SK-N-SH (cell line): ENCODE measurements at regions not wholly inside any gene's neighbourhood (a gene's known extent, or its start where the extent isn't known, plus 50 kb on each side); places are given as distances from the start of the nearest gene placed in this dataset.
A peak's percentile ranks its signal among the peaks of the same experiment; 100 is the strongest.

Experiments used
- CTCF ChIA-PET: fragments of 300-600, 350-600 bp; formaldehyde crosslinking; extraction: SDS; loops from one replicate; lab custom pipeline; 2021; lab: Yijun Ruan, JAX
- POLR2A ChIA-PET: fragments of 350-600 bp; sonication (Branson Sonifier 250); formaldehyde crosslinking; extraction: SDS; loops from one replicate; lab custom pipeline; 2020; ENCODE audit warnings: antibody characterized with exemption, inconsistent platforms; lab: Yijun Ruan, JAX
- DNase-seq: peaks from one replicate; pipeline ENCODE4 v3.0.0; 2012
- H2AFZ ChIP-seq: fragments of 200-600 bp; sonication (generic); 2 replicates; pipeline ENCODE4 v1.8.1; 2016; ENCODE audit warnings: antibody characterized with exemption, mild to moderate bottlenecking, low read depth
- H3F3A ChIP-seq: fragments of 200-600 bp; sonication (generic); replicated peaks from 2 replicates; pipeline ENCODE3; 2016; ENCODE audit warnings: antibody characterized with exemption, mild to moderate bottlenecking; ENCODE audit not compliant: insufficient read depth
- H3K27ac ChIP-seq, 2 experiments: fragments of 200-500 bp in 1 of 2; fragments of 200-600 bp in 1 of 2; sonication (Bioruptor generic) in 1 of 2; sonication (generic), shearing (Covaris generic) in 1 of 2; 2 replicates each; pipeline versions ENCODE4 v1.5.1 to v1.6.1; 2014 to 2016; ENCODE audit warnings: low read depth in 2 of 2, inconsistent platforms in 1 of 2, low read length in 1 of 2, mild to moderate bottlenecking in 1 of 2, mixed read lengths in 1 of 2
- H3K27me3 ChIP-seq: fragments of 200-600 bp; sonication (generic), shearing (Covaris generic); 2 replicates; pipeline ENCODE4 v1.6.1; 2016; ENCODE audit warnings: mixed run types; ENCODE audit not compliant: insufficient read depth
- H3K36me3 ChIP-seq, 2 experiments: fragments of 200-500 bp in 1 of 2; fragments of 200-600 bp in 1 of 2; sonication (Bioruptor generic) in 1 of 2; sonication (generic) in 1 of 2; replicated peaks in 1 of 2; 2 replicates each; pipeline versions ENCODE3 to v1.5.1; 2014 to 2016; ENCODE audit warnings: low read length in 1 of 2, mild to moderate bottlenecking in 1 of 2; ENCODE audit not compliant: insufficient read depth in 2 of 2, control insufficient read depth in 1 of 2
- H3K4me1 ChIP-seq, 2 experiments: fragments of 200-500 bp in 1 of 2; fragments of 200-600 bp in 1 of 2; sonication (Bioruptor generic) in 1 of 2; sonication (generic), shearing (Covaris generic) in 1 of 2; 2 replicates each; pipeline versions ENCODE4 v1.5.1 to v1.6.1; 2014 to 2016; ENCODE audit warnings: low read depth in 1 of 2, low read length in 1 of 2, mixed run types in 1 of 2; ENCODE audit not compliant: insufficient read depth in 2 of 2, control insufficient read depth in 1 of 2
- H3K4me2 ChIP-seq: fragments of 200-600 bp; sonication (generic), shearing (Covaris generic); 2 replicates; pipeline ENCODE4 v1.6.1; 2017; ENCODE audit warnings: mixed run types
- H3K4me3 ChIP-seq, 2 experiments: fragments of 200-500 bp in 1 of 2; fragments of 200-600 bp in 1 of 2; sonication (Bioruptor generic) in 1 of 2; sonication (generic), shearing (Covaris generic) in 1 of 2; 2 replicates each; pipeline versions ENCODE4 v1.5.1 to v1.8.1; 2014 to 2016; ENCODE audit warnings: low read depth in 2 of 2, inconsistent platforms in 1 of 2, low read length in 1 of 2, mild to moderate bottlenecking in 1 of 2, mixed read lengths in 1 of 2, moderate library complexity in 1 of 2
- H3K79me2 ChIP-seq: fragments of 200-600 bp; sonication (generic); 2 replicates; pipeline ENCODE4 v1.8.1; 2017; ENCODE audit warnings: mild to moderate bottlenecking; ENCODE audit not compliant: insufficient read depth
- H3K9ac ChIP-seq: fragments of 200-600 bp; sonication (generic); 2 replicates; pipeline ENCODE4 v1.6.1; 2017; ENCODE audit warnings: mixed run types
- H3K9me2 ChIP-seq: fragments of 200-600 bp; sonication (generic); 2 replicates; pipeline ENCODE4 v1.6.1; 2017; ENCODE audit warnings: mixed run types
- H3K9me3 ChIP-seq: fragments of 200-600 bp; sonication (generic); 2 replicates; pipeline ENCODE4 v1.6.1; 2017; ENCODE audit warnings: mixed run types, mild to moderate bottlenecking, moderate library complexity
- H4K20me1 ChIP-seq: fragments of 200-600 bp; sonication (generic); 2 replicates; pipeline ENCODE4 v1.6.1; 2017; ENCODE audit warnings: mild to moderate bottlenecking, mixed run types; ENCODE audit not compliant: insufficient read depth
- CHD2 ChIP-seq: fragments of 150-350 bp; IDR thresholded peaks from 2 replicates; pipeline ENCODE4 v1.6.1; 2018; ENCODE audit warnings: low read length; ENCODE audit not compliant: partially characterized antibody
- ELF1 ChIP-seq: IDR thresholded peaks from 2 replicates; pipeline ENCODE4 v1.4.0; 2012
- EP300 ChIP-seq, 2 experiments: IDR thresholded peaks; 2 replicates each; pipeline versions ENCODE4 v1.4.0 to v1.6.1; 2012; ENCODE audit warnings: borderline replicate concordance in 1 of 2, low read depth in 1 of 2, low read length in 1 of 2
- EZH2phosphoT487 ChIP-seq: fragments of 200-600 bp; sonication (generic); IDR thresholded peaks from 2 replicates; pipeline ENCODE4 v1.6.1; 2017; ENCODE audit warnings: low read depth, mixed run types, mild to moderate bottlenecking, antibody characterized with exemption, moderate library complexity, borderline replicate concordance
- GABPA ChIP-seq: IDR thresholded peaks from 2 replicates; pipeline ENCODE4 v1.4.0; 2012; ENCODE audit warnings: low read depth, mild to moderate bottlenecking
- GATA2 ChIP-seq: sonication (generic); formaldehyde crosslinking; IDR thresholded peaks from 2 replicates; pipeline ENCODE4 v1.5.0; 2020; ENCODE audit warnings: mild to moderate bottlenecking, missing genetic modification reagents
- JUND ChIP-seq: IDR thresholded peaks from 2 replicates; pipeline ENCODE4 v1.4.0; 2012
- MAX ChIP-seq: IDR thresholded peaks from 2 replicates; pipeline ENCODE4 v1.4.0; 2012; ENCODE audit warnings: low read depth
- MEF2A ChIP-seq: IDR thresholded peaks from 2 replicates; pipeline ENCODE4 v1.4.0; 2012; ENCODE audit warnings: low read depth, borderline replicate concordance
- MXI1 ChIP-seq: IDR thresholded peaks from 2 replicates; pipeline ENCODE4 v1.6.1; 2012; ENCODE audit warnings: mild to moderate bottlenecking, low read depth, low read length, improper control_type of control experiment
- NRF1 ChIP-seq: IDR thresholded peaks from 2 replicates; pipeline ENCODE4 v1.6.1; 2012; ENCODE audit warnings: low read depth, mild to moderate bottlenecking, low read length
- RAD21 ChIP-seq: IDR thresholded peaks from 2 replicates; pipeline ENCODE4 v1.6.1; 2012; ENCODE audit warnings: mild to moderate bottlenecking, low read length
- RCOR1 ChIP-seq: fragments of 150-350 bp; IDR thresholded peaks from 2 replicates; pipeline ENCODE4 v1.6.1; 2017; ENCODE audit warnings: antibody characterized with exemption, low read length
- SIN3A ChIP-seq: IDR thresholded peaks from 2 replicates; pipeline ENCODE4 v1.6.1; 2012; ENCODE audit warnings: low read depth, mild to moderate bottlenecking, low read length, moderate library complexity, borderline replicate concordance
- SMC3 ChIP-seq: IDR thresholded peaks from 2 replicates; pipeline ENCODE4 v1.6.1; 2012; ENCODE audit warnings: low read depth, low read length, improper control_type of control experiment
- TAF1 ChIP-seq: IDR thresholded peaks from 2 replicates; pipeline ENCODE4 v1.6.1; 2012; ENCODE audit warnings: low read depth, mild to moderate bottlenecking, low read length, moderate library complexity, borderline replicate concordance
- YY1 ChIP-seq: IDR thresholded peaks from 2 replicates; pipeline ENCODE4 v1.4.0; 2012; ENCODE audit warnings: low read depth, mild to moderate bottlenecking
- WGBS: methylation state at CpG from one replicate; pipeline ENCODE4 v1.1.6; 2017; ENCODE audit warnings: low lambda C conversion rate; 5-methylcytosine and 5-hydroxymethylcytosine counted together
- TF ChIP-seq, protein P1 (sequence below): fragments of 150-350 bp; IDR thresholded peaks from 2 replicates; pipeline ENCODE4 v1.6.1; 2016; ENCODE audit warnings: mild to moderate bottlenecking, low read depth, low read length
- TF ChIP-seq, protein P2 (sequence below): IDR thresholded peaks from 2 replicates; pipeline ENCODE4 v1.6.1; 2012; ENCODE audit warnings: mild to moderate bottlenecking, low read depth, low read length, moderate library complexity

DNA sequence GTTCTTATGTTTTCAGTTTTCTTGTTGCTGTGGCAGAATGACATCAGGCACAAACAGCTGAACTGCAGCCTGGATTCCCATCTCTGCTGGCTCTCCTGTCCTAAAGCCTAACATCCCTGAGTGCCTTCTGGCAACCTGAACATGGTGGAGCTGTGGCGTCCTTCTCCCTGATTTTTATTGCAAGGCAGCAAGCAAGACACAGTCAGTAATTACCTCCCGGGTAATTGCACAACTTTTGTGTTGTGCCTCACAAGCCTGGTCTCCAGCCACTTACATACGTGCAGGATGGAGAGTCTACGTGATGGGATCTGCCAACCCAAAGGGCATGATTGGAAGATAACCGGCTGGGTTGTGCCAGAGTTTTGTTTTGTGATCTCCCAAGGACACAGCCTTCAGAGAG, 116.1 kb upstream of the PARD3 start:
- H3K9me2 ChIP-seq: no peaks in the 10 kb centered on the region
- H3K36me3 ChIP-seq: no peaks in the 10 kb centered on the region
- no peaks in the 10 kb centered on the region for H4K20me1 ChIP-seq
- H3K27me3 ChIP-seq: no peaks in the 10 kb centered on the region
- WGBS: 61% methylated on average over 5 of the region's 5 CpGs
- POLR2A ChIA-PET: no interaction called here
- TF ChIP-seq YY1 (no peak), GATA2 (CRISPR knock-in tag) (peak; percentile 54), SIN3A (no peak), EZH2phosphoT487 (no peak), EP300 (IDR thresholded peaks at IDR 0.05; ENCODE audit: borderline replicate concordance in 1 of 2, low read depth in 1 of 2, low read length in 1 of 2) (no peak)
- DNase-seq: peak; percentile 29
- no peak overlapping the region for H2AFZ ChIP-seq
- H3K9me3 ChIP-seq: no peaks in the 10 kb centered on the region
- no peaks in the 10 kb centered on the region for H3F3A ChIP-seq
- H3K9ac ChIP-seq: no peak overlapping the region
- CTCF ChIA-PET: interaction anchor here (0.6 kb wide), 1 partner anchor 61 kb away, joined by 3 read pairs; no protein-coding TSS in a partner anchor
- H3K4me3 ChIP-seq: no peak overlapping the region
- no peak overlapping the region for H3K27ac ChIP-seq
- H3K4me2 ChIP-seq: no peak overlapping the region
- H3K79me2 ChIP-seq: no peaks in the 10 kb centered on the region
- peaks cover 0 to 3% of the 10 kb centered on the region in 2 experiments; a peak in 1 of 4 replicates for H3K4me1 ChIP-seq

DNA sequence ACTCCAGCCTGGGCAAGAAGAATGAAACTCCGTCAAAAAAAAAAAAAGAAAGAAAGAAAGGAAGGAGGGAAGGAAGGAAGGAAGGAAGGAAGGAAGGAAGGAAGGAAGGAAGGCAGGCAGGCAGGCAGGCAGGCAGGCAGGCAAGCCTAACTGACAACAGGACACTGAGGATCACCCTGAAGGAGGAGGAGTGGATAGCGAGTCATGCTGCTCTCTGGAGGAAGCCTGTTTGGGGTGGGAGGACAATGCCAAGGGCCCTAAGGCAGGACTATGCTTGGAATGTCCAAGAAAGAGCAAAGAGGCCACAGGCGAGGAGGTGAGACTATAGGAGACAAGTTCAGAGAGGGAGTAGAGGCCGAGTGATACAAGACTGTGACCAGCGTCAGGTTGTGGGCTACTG, 107.0 kb upstream of the PARD3 start:
- DNase-seq: no peak
- H3K9ac ChIP-seq: no peak overlapping the region
- no peaks in the 10 kb centered on the region for H3K4me1 ChIP-seq
- no peaks in the 10 kb centered on the region for H3K79me2 ChIP-seq
- no peak for TF ChIP-seq MXI1
- no peak for TF ChIP-seq MAX
- no peak for TF ChIP-seq ELF1
- no peak for TF ChIP-seq RCOR1
- no peak for TF ChIP-seq JUND
- TF ChIP-seq, protein P1, sequence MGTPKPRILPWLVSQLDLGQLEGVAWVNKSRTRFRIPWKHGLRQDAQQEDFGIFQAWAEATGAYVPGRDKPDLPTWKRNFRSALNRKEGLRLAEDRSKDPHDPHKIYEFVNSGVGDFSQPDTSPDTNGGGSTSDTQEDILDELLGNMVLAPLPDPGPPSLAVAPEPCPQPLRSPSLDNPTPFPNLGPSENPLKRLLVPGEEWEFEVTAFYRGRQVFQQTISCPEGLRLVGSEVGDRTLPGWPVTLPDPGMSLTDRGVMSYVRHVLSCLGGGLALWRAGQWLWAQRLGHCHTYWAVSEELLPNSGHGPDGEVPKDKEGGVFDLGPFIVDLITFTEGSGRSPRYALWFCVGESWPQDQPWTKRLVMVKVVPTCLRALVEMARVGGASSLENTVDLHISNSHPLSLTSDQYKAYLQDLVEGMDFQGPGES: no peak
- TF ChIP-seq, protein P2, sequence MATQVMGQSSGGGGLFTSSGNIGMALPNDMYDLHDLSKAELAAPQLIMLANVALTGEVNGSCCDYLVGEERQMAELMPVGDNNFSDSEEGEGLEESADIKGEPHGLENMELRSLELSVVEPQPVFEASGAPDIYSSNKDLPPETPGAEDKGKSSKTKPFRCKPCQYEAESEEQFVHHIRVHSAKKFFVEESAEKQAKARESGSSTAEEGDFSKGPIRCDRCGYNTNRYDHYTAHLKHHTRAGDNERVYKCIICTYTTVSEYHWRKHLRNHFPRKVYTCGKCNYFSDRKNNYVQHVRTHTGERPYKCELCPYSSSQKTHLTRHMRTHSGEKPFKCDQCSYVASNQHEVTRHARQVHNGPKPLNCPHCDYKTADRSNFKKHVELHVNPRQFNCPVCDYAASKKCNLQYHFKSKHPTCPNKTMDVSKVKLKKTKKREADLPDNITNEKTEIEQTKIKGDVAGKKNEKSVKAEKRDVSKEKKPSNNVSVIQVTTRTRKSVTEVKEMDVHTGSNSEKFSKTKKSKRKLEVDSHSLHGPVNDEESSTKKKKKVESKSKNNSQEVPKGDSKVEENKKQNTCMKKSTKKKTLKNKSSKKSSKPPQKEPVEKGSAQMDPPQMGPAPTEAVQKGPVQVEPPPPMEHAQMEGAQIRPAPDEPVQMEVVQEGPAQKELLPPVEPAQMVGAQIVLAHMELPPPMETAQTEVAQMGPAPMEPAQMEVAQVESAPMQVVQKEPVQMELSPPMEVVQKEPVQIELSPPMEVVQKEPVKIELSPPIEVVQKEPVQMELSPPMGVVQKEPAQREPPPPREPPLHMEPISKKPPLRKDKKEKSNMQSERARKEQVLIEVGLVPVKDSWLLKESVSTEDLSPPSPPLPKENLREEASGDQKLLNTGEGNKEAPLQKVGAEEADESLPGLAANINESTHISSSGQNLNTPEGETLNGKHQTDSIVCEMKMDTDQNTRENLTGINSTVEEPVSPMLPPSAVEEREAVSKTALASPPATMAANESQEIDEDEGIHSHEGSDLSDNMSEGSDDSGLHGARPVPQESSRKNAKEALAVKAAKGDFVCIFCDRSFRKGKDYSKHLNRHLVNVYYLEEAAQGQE: no peak
- TF ChIP-seq SMC3: no peak
- TF ChIP-seq GABPA: no peak
- TF ChIP-seq MEF2A: no peak
- no peak for TF ChIP-seq NRF1
- no peak for TF ChIP-seq TAF1
- TF ChIP-seq CHD2: no peak
- TF ChIP-seq RAD21: no peak
- no peak for TF ChIP-seq SIN3A
- TF ChIP-seq GATA2 (CRISPR knock-in tag): no peak
- no peak for TF ChIP-seq EP300 (IDR thresholded peaks at IDR 0.05; ENCODE audit: borderline replicate concordance in 1 of 2, low read depth in 1 of 2, low read length in 1 of 2)
- no peak for TF ChIP-seq YY1
- no peak overlapping the region for H3K4me3 ChIP-seq
- WGBS: 84% methylated on average over 5 of the region's 5 CpGs
- no peaks in the 10 kb centered on the region for H3K27me3 ChIP-seq
- CTCF ChIA-PET: no interaction called here
- no peaks in the 10 kb centered on the region for H3F3A ChIP-seq
- no peaks in the 10 kb centered on the region for H3K9me2 ChIP-seq
- no peaks in the 10 kb centered on the region for H3K36me3 ChIP-seq
- POLR2A ChIA-PET: no interaction called here
- no peak overlapping the region for H3K27ac ChIP-seq
- no peaks in the 10 kb centered on the region for H4K20me1 ChIP-seq
- no peak overlapping the region for H3K4me2 ChIP-seq
- H3K9me3 ChIP-seq: peaks cover 5% of the 10 kb centered on the region
- H2AFZ ChIP-seq: no peak overlapping the region
